Mesodermal cell (in vitro differentiated cells): ENCODE measurements at regions not wholly inside any gene's neighbourhood (a gene's known extent, or its start where the extent isn't known, plus 50 kb on each side); places are given as distances from the start of the nearest gene placed in this dataset.

Experiments used
- H3K27ac ChIP-seq: 2 replicates; pipeline ENCODE4 v1.7.0; 2013; ENCODE audit warnings: mild to moderate bottlenecking, low read depth, low read length, moderate library complexity; ENCODE audit not compliant: severe bottlenecking
- H3K36me3 ChIP-seq: 2 replicates; pipeline ENCODE4 v1.7.1; 2013; ENCODE audit warnings: mild to moderate bottlenecking, low read length, moderate library complexity; ENCODE audit not compliant: control insufficient read depth, insufficient read depth
- H3K4me1 ChIP-seq: one replicate; pipeline ENCODE4 v1.7.1; 2013; ENCODE audit warnings: mild to moderate bottlenecking, low read length; ENCODE audit not compliant: insufficient read depth, control insufficient read depth, poor library complexity, severe bottlenecking
- H3K4me3 ChIP-seq: 2 replicates; pipeline ENCODE4 v1.7.0; 2013; ENCODE audit warnings: low read length, control low read depth, mild to moderate bottlenecking; ENCODE audit not compliant: insufficient read depth, poor library complexity, severe bottlenecking; ENCODE audit errors: extremely low read depth
- H3K9me3 ChIP-seq: 2 replicates; pipeline ENCODE4 v1.7.1; 2013; ENCODE audit warnings: mild to moderate bottlenecking, low read length, moderate library complexity; ENCODE audit not compliant: control insufficient read depth
- WGBS, 2 experiments: methylation state at CpG; one replicate each; pipeline ENCODE4 v1.1.5; 2013; ENCODE audit warnings: missing lambda C conversion rate in 2 of 2; ENCODE audit not compliant: insufficient coverage in 2 of 2; 5-methylcytosine and 5-hydroxymethylcytosine counted together

DNA sequence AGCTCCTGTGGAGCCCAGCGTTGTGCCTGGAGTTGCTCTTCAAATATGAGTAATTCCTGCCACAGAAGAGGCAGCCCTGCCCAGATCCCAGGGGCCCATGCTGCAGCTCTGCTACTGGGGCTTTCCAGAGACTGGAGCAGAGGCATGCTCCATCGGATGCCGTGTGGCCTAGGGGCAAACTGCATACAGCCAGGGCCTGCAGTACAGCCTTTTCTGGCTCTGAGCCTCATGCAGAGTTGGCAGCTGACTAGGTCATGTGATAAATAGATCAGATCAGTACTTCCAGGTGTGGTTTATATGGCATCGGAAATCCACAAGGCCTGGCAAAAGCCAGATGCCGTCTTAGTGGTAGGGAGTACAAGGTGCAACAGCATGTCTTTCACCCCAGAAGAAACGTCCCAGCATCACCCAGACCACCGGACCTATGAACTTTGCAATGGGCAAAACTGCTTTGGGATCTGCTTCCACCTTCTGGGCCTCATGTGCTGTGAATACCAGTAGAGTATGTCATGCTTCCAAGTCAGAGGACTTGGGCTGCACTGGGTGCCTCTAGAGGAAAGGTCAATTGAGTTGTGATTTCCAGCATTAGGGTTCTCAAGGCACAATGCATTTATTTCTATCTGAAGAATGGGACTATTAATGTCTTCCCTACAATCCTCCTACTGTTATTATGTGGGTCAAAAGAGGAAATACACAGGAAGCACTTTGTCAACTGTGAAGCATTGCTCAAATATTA is 250.7 kb upstream of the ZNF32 start:
- Histone ChIP-seq H3K9me3 (no peaks in the 10 kb centered on the region), H3K27ac (no peak overlapping the region), H3K36me3 (no peaks in the 10 kb centered on the region), H3K4me1 (no peaks in the 10 kb centered on the region), H3K4me3 (no peak overlapping the region)
- WGBS, 2 experiments: 94 to 100% methylated on average over 7 of the region's 7 CpGs

- no peak overlapping the region for H3K27ac ChIP-seq
- 87 to 89% methylated on average over 3 to 4 of the region's 4 CpGs for WGBS, 2 experiments
- no peak overlapping the region for H3K4me3 ChIP-seq
- H3K4me1 ChIP-seq: no peaks in the 10 kb centered on the region
- H3K9me3 ChIP-seq: no peaks in the 10 kb centered on the region
- no peaks in the 10 kb centered on the region for H3K36me3 ChIP-seq
Observed at GRCh38 chr10:43898592-43898991, 249.9 kb upstream of the ZNF32 start.

GRCh38 chr10:43897765-43898419 is 249.2 kb upstream of the ZNF32 start:
- 87 to 92% methylated on average over 8 to 9 of the region's 9 CpGs for WGBS, 2 experiments
- no peaks in the 10 kb centered on the region for H3K9me3 ChIP-seq

DNA sequence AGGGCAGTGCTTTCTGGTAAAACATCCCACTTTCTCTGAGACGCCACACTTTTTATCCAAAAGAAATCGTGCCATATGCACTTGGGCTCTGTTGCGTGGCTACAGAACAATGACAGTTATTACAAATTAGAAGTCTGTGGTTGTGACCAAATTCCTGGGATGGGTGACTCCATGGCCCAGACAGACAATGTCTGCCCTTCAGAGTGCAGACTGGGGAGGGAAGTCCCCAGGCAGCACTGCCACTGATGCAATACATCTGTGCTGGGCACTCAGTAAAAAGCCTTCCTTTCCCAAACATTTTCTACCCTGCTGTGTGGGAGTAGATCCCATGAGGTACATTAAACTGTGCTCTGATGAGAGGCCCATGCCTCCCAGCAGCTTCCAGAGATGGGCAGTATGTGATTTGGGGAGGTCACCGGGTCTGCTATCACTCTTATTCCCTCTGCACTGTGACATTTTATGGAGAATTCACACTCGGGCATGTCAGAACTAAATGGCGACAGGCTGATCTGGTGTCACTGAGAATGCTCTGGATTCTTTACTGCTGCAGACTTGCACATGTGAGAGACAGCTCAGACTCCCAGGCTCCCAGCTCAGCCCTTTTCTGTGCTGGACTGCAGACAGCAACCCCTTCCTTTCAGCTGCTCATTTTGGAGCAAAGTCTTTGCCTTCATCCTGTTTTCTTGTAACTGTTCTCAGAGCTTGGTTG is 243.5 kb upstream of the ZNF32 start:
- no peaks in the 10 kb centered on the region for H3K36me3 ChIP-seq
- no peak overlapping the region for H3K27ac ChIP-seq
- 83 to 89% methylated on average over 4 to 6 of the region's 6 CpGs for WGBS, 2 experiments
- no peak overlapping the region for H3K4me3 ChIP-seq
- H3K4me1 ChIP-seq: no peaks in the 10 kb centered on the region
- no peaks in the 10 kb centered on the region for H3K9me3 ChIP-seq

More at GRCh38 chr10:43897765-43898419, 249.2 kb upstream of the ZNF32 start:
- Histone ChIP-seq H3K4me1 (no peaks in the 10 kb centered on the region), H3K36me3 (no peaks in the 10 kb centered on the region), H3K4me3 (no peak overlapping the region), H3K27ac (no peak overlapping the region)

DNA sequence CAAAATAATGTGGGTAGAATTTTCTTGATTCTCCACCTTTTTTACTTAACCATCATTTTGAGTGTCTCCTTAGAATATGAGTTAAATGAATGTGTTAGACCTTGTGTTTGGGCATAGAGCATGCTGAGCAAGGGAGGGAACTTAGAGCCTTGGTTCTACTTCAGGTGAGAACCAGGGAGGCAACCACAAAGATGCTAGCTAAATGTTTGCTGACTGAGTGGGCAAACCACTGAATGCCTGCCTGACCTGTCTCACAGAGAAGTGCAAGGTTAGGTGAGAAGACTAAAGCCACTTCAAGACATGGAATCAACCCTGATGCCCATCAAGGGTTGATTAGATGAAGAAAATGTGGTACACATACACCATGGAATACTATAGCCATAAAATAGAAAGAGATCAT is 242.6 kb upstream of the ZNF32 start:
- H3K27ac ChIP-seq: no peak overlapping the region
- H3K36me3 ChIP-seq: no peaks in the 10 kb centered on the region
- no peaks in the 10 kb centered on the region for H3K9me3 ChIP-seq
- no peak overlapping the region for H3K4me3 ChIP-seq
- no peaks in the 10 kb centered on the region for H3K4me1 ChIP-seq

DNA sequence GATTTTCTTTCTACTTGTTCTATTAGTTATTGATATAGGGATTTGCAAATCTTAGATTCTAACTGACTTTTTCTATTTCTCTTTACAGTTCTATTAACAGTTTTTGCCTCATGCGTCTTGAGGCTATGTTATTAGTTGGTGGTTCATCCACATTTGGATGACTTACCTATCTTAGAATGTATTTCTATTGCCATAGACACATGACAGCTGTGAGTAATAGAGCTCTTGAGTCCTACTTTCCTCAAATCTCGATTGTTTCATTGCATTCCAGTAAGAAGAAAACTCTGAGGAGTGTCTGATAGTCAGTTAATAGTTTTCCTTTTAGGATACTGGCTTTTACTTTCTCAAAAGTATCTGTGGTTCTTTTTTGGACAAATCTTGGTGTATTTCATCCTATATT is 241.4 kb upstream of the ZNF32 start:
- Histone ChIP-seq H3K27ac (no peak overlapping the region), H3K9me3 (no peaks in the 10 kb centered on the region), H3K4me1 (no peaks in the 10 kb centered on the region), H3K36me3 (no peaks in the 10 kb centered on the region), H3K4me3 (no peak overlapping the region)
- no CpG with 5 or more reads among the region's 2 CpGs for WGBS, 2 experiments

DNA sequence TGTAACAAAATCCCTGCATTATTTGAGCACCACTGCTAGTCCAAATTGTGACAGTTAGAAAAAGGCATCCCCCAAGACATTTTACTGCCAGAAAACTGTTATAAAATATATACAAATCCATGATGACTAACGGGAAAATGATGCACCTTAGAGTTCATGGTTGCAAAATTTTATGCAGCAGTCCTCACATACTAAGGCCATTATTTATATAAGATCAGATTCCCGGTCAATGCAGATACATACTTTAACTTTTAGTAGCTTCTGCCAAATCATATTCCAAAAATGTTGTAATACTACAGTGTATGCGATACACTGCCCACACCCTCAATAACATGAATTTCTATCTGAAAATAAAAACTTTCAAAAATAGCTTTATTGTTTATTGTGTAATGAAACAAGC is 239.9 kb upstream of the ZNF32 start:
- Histone ChIP-seq H3K4me1 (no peaks in the 10 kb centered on the region), H3K4me3 (no peak overlapping the region), H3K36me3 (no peaks in the 10 kb centered on the region), H3K9me3 (no peaks in the 10 kb centered on the region), H3K27ac (no peak overlapping the region)
- 65% methylated on average over 2 of the region's 3 CpGs; no CpG with 5 or more reads in 1 of the 2 experiments for WGBS, 2 experiments

DNA sequence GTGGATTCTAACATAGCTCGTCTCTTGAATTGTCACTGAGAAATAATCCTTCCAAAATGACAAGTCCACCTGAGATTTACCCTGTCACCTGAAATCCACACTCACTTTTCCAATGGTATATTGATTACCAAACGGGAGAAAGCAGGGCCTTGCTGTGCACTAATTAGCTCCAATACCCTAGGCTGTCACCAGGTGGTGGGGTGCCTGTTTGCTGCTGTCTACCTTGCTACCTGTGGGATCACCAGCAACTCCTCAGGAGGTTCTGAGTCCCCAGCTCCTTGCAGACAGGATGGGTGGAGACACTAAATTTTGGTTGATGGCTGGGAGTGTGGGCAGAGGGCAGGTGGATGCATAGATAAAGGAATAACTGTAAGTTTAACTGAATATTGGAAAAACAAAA is 237.2 kb upstream of the ZNF32 start:
- WGBS, 2 experiments: 72 to 83% methylated on average over 1 to 2 of the region's 2 CpGs
- no peak overlapping the region for H3K4me3 ChIP-seq

GRCh38 chr10:43885252-43885651 is 236.6 kb upstream of the ZNF32 start:
- H3K36me3 ChIP-seq: no peaks in the 10 kb centered on the region
- WGBS, 2 experiments: 82 to 93% methylated on average over 3 of the region's 5 CpGs
- H3K4me3 ChIP-seq: no peak overlapping the region

More for the DNA sequence above, 237.2 kb upstream of the ZNF32 start:
- no peak overlapping the region for H3K27ac ChIP-seq
- no peaks in the 10 kb centered on the region for H3K36me3 ChIP-seq
- H3K9me3 ChIP-seq: no peaks in the 10 kb centered on the region
- no peaks in the 10 kb centered on the region for H3K4me1 ChIP-seq

DNA sequence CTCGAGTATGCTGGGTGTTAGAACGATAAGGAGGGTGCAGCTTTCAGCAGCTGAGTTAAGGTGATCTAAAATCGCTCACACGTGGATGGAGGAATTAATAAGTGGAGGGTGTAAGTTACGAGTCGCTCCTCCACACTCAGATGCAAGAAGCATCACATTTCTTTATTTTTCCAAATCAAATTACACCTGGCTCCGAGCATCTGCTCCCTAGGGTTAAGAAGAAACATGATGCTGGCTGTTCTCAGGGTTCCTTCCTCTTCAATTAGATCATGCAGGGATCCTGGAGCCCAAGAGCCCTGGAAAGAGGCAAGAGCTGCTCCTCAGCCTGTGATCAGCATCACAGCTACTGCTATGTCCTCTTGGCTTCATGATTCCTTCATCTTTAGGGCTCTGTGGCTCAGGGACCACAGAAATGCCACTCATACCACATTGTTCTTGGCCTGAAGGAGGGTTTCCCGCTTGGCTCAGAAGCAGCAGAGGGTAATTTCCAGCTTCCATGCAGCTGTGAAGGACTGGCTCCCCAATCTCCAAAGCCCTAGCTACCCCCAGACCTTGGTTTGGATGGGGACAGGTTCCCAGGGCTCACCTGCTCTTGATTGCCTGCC is 235.9 kb upstream of the ZNF32 start:
- Histone ChIP-seq H3K36me3 (no peaks in the 10 kb centered on the region), H3K4me1 (no peaks in the 10 kb centered on the region), H3K9me3 (no peaks in the 10 kb centered on the region), H3K27ac (no peak overlapping the region), H3K4me3 (no peak overlapping the region)
- WGBS, 2 experiments: 80 to 100% methylated on average over 1 to 4 of the region's 8 CpGs

More at GRCh38 chr10:43885252-43885651, 236.6 kb upstream of the ZNF32 start:
- H3K9me3 ChIP-seq: no peaks in the 10 kb centered on the region
- no peak overlapping the region for H3K27ac ChIP-seq
- H3K4me1 ChIP-seq: no peaks in the 10 kb centered on the region
